Gastroesophageal sphincter (tissue), 3 donors: ENCODE measurements at regions not wholly inside any gene's neighbourhood (a gene's known extent, or its start where the extent isn't known, plus 50 kb on each side); places are given as distances from the start of the nearest gene placed in this dataset.

Experiments used
- POLR2A ChIP-seq, 2 donors: fragments of 450-650 bp; IDR thresholded peaks; one replicate each; pipeline ENCODE4 v1.6.1; 2017; ENCODE audit warnings: antibody characterized with exemption in 2 of 2, mild to moderate bottlenecking in 2 of 2, moderate library complexity in 1 of 2
- TF ChIP-seq, protein P1 (sequence below), 4 experiments: fragments of 200-600 bp in 2 of 4; fragments of 450-650 bp in 2 of 4; sonication (generic) in 1 of 4; IDR thresholded peaks; one replicate each; pipeline ENCODE4 v1.5.1; 2017 to 2019; ENCODE audit warnings: antibody characterized with exemption in 4 of 4, mild to moderate bottlenecking in 2 of 4, moderate library complexity in 2 of 4

DNA sequence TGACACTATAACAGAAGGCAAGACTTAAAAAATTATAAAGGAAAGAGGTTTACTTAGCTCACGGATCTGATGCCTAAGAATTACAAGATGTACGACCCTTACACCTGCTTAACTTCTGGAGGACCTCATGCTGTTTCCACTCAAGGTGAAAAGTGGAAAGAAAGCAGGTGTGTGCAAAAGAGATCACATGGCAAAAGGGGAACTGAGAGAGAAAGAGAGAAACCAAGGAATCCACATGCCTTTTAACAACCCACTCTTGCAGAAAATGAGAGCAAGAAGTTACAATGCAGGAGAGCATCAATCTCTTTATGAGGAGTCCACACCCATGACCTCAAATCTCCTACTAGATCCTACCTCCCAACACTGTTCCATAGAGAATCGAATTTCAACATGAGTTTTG, 2382.2 kb downstream of the TP53TG3F start:
- TF ChIP-seq, protein P1, sequence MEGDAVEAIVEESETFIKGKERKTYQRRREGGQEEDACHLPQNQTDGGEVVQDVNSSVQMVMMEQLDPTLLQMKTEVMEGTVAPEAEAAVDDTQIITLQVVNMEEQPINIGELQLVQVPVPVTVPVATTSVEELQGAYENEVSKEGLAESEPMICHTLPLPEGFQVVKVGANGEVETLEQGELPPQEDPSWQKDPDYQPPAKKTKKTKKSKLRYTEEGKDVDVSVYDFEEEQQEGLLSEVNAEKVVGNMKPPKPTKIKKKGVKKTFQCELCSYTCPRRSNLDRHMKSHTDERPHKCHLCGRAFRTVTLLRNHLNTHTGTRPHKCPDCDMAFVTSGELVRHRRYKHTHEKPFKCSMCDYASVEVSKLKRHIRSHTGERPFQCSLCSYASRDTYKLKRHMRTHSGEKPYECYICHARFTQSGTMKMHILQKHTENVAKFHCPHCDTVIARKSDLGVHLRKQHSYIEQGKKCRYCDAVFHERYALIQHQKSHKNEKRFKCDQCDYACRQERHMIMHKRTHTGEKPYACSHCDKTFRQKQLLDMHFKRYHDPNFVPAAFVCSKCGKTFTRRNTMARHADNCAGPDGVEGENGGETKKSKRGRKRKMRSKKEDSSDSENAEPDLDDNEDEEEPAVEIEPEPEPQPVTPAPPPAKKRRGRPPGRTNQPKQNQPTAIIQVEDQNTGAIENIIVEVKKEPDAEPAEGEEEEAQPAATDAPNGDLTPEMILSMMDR (IDR thresholded peaks at IDR 0.05), result no peak
- no peak for TF ChIP-seq POLR2A (IDR thresholded peaks at IDR 0.05)
